ENCODE measurements at regions not wholly inside any gene's neighbourhood (a gene's known extent, or its start where the extent isn't known, plus 50 kb on each side); places are given as distances from the start of the nearest gene placed in this dataset.

- no peak overlapping the region for H3K4me3 Mint-ChIP-seq
- CTCF ChIA-PET: no interaction called here
- H3K36me3 Mint-ChIP-seq: no peaks in the 10 kb centered on the region
- H3K36me3 ChIP-seq (ENCODE audit: insufficient read depth, low read length): no peaks in the 10 kb centered on the region
- no peak overlapping the region for H3K4me3 ChIP-seq (ENCODE audit: low read length)
- no peak for DNase-seq
- H3K4me1 ChIP-seq (ENCODE audit: insufficient read depth, low read length): no peaks in the 10 kb centered on the region
- no peaks in the 10 kb centered on the region for H3K9me3 ChIP-seq (ENCODE audit: low read length)
- H3K27me3 ChIP-seq (ENCODE audit: insufficient read depth, low read length, poor library complexity, severe bottlenecking): peaks cover 3% of the 10 kb centered on the region
- no peak overlapping the region for H3K27ac Mint-ChIP-seq
- no peak overlapping the region for H3K27ac ChIP-seq (ENCODE audit: low read depth, low read length)
- POLR2A ChIA-PET: no interaction called here
- H3K4me1 Mint-ChIP-seq: peaks cover 5 to 12% (median 9%) of the 10 kb centered on the region in 3 donors
- peaks cover 9 to 18% of the 10 kb centered on the region in 2 donors for H3K27me3 Mint-ChIP-seq
- no peaks in the 10 kb centered on the region for H3K9me3 Mint-ChIP-seq
These were observed 144.5 kb downstream of the MAF start for GRCh38 chr16:79456036-79456435.

- peaks cover 7 to 25% (median 17%) of the 10 kb centered on the region in 3 donors for H3K4me1 Mint-ChIP-seq
- Histone ChIP-seq H3K36me3 (ENCODE audit: insufficient read depth, low read length) (no peaks in the 10 kb centered on the region), H3K27me3 (ENCODE audit: insufficient read depth, low read length, poor library complexity, severe bottlenecking) (peaks cover 3% of the 10 kb centered on the region), H3K4me1 (ENCODE audit: insufficient read depth, low read length) (no peaks in the 10 kb centered on the region), H3K4me3 (ENCODE audit: low read length) (no peak overlapping the region), H3K9me3 (ENCODE audit: low read length) (no peaks in the 10 kb centered on the region), H3K27ac (ENCODE audit: low read depth, low read length) (no peak overlapping the region)
- CTCF ChIA-PET: no interaction called here
- DNase-seq: no peak
- no peaks in the 10 kb centered on the region for H3K36me3 Mint-ChIP-seq
- no peak overlapping the region for H3K4me3 Mint-ChIP-seq
- H3K27me3 Mint-ChIP-seq: peaks cover 4 to 6% of the 10 kb centered on the region in 2 donors
- POLR2A ChIA-PET: no interaction called here
- no peaks in the 10 kb centered on the region for H3K9me3 Mint-ChIP-seq
- no peak overlapping the region for H3K27ac Mint-ChIP-seq
These were observed 147.9 kb downstream of the MAF start for GRCh38 chr16:79452671-79453070.

- ChIA-PET CTCF (no interaction called here), POLR2A (no interaction called here)
- peaks cover 2 to 6% of the 10 kb centered on the region in 2 donors for H3K27me3 Mint-ChIP-seq
- Histone ChIP-seq H3K27ac (ENCODE audit: low read depth, low read length) (no peak overlapping the region), H3K9me3 (ENCODE audit: low read length) (no peaks in the 10 kb centered on the region), H3K4me3 (ENCODE audit: low read length) (no peak overlapping the region), H3K36me3 (ENCODE audit: insufficient read depth, low read length) (no peaks in the 10 kb centered on the region), H3K27me3 (ENCODE audit: insufficient read depth, low read length, poor library complexity, severe bottlenecking) (peaks cover 2% of the 10 kb centered on the region), H3K4me1 (ENCODE audit: insufficient read depth, low read length) (no peaks in the 10 kb centered on the region)
- H3K9me3 Mint-ChIP-seq: no peaks in the 10 kb centered on the region
- H3K36me3 Mint-ChIP-seq: no peaks in the 10 kb centered on the region
- DNase-seq: no peak
- H3K27ac Mint-ChIP-seq: peak overlapping the region in 2 of 8 donors; percentile 22 to 54
- no peak overlapping the region for H3K4me3 Mint-ChIP-seq
- peaks cover 7 to 25% (median 17%) of the 10 kb centered on the region in 3 donors for H3K4me1 Mint-ChIP-seq
These were observed 149.2 kb downstream of the MAF start for GRCh38 chr16:79451196-79451816.

GRCh38 chr16:79449900-79450299 lies 150.6 kb downstream of the MAF start:
- Histone ChIP-seq H3K4me1 (ENCODE audit: insufficient read depth, low read length) (no peaks in the 10 kb centered on the region), H3K27ac (ENCODE audit: low read depth, low read length) (no peak overlapping the region), H3K36me3 (ENCODE audit: insufficient read depth, low read length) (no peaks in the 10 kb centered on the region), H3K9me3 (ENCODE audit: low read length) (no peaks in the 10 kb centered on the region), H3K4me3 (ENCODE audit: low read length) (no peak overlapping the region), H3K27me3 (ENCODE audit: insufficient read depth, low read length, poor library complexity, severe bottlenecking) (no peaks in the 10 kb centered on the region)
- Mint-ChIP-seq H3K27me3 (peaks cover 2 to 6% of the 10 kb centered on the region in 2 donors), H3K9me3 (no peaks in the 10 kb centered on the region), H3K4me1 (peaks cover 7 to 25% (median 17%) of the 10 kb centered on the region in 3 donors), H3K36me3 (no peaks in the 10 kb centered on the region), H3K4me3 (no peak overlapping the region), H3K27ac (no peak overlapping the region)
- CTCF ChIA-PET: no interaction called here
- POLR2A ChIA-PET: no interaction called here
- DNase-seq: no peak

- H3K36me3 ChIP-seq (ENCODE audit: insufficient read depth, low read length): no peaks in the 10 kb centered on the region
- Mint-ChIP-seq H3K27me3 (peaks cover 2 to 3% of the 10 kb centered on the region in 2 donors), H3K9me3 (no peaks in the 10 kb centered on the region), H3K36me3 (no peaks in the 10 kb centered on the region), H3K27ac (no peak overlapping the region), H3K4me3 (no peak overlapping the region), H3K4me1 (peaks cover 7 to 25% (median 17%) of the 10 kb centered on the region in 3 donors)
- no peak overlapping the region for H3K4me3 ChIP-seq (ENCODE audit: low read length)
- ChIA-PET CTCF (no interaction called here), POLR2A (no interaction called here)
- no peaks in the 10 kb centered on the region for H3K9me3 ChIP-seq (ENCODE audit: low read length)
- H3K27me3 ChIP-seq (ENCODE audit: insufficient read depth, low read length, poor library complexity, severe bottlenecking): no peaks in the 10 kb centered on the region
- DNase-seq: no peak
- no peaks in the 10 kb centered on the region for H3K4me1 ChIP-seq (ENCODE audit: insufficient read depth, low read length)
- H3K27ac ChIP-seq (ENCODE audit: low read depth, low read length): no peak overlapping the region
These were observed 151.3 kb downstream of the MAF start for GRCh38 chr16:79449067-79449769.

GRCh38 chr16:79444572-79444971 lies 156.0 kb downstream of the MAF start:
- H3K4me1 Mint-ChIP-seq: peaks cover 2 to 6% (median 5%) of the 10 kb centered on the region in 3 donors
- H3K9me3 ChIP-seq (ENCODE audit: low read length): no peaks in the 10 kb centered on the region
- no peaks in the 10 kb centered on the region for H3K36me3 Mint-ChIP-seq
- H3K4me3 Mint-ChIP-seq: no peak overlapping the region
- no peaks in the 10 kb centered on the region for H3K27me3 ChIP-seq (ENCODE audit: insufficient read depth, low read length, poor library complexity, severe bottlenecking)
- peaks cover 4 to 8% of the 10 kb centered on the region in 2 donors for H3K27me3 Mint-ChIP-seq
- ChIA-PET CTCF (no interaction called here), POLR2A (no interaction called here)
- H3K27ac Mint-ChIP-seq: no peak overlapping the region
- no peak overlapping the region for H3K4me3 ChIP-seq (ENCODE audit: low read length)
- no peaks in the 10 kb centered on the region for H3K9me3 Mint-ChIP-seq
- H3K4me1 ChIP-seq (ENCODE audit: insufficient read depth, low read length): no peaks in the 10 kb centered on the region
- H3K36me3 ChIP-seq (ENCODE audit: insufficient read depth, low read length): no peaks in the 10 kb centered on the region
- no peak overlapping the region for H3K27ac ChIP-seq (ENCODE audit: low read depth, low read length)
- DNase-seq: no peak

GRCh38 chr16:79439901-79440300 lies 160.6 kb downstream of the MAF start:
- H3K27me3 Mint-ChIP-seq: peaks cover 2 to 10% of the 10 kb centered on the region in 2 donors
- DNase-seq: no peak
- no peaks in the 10 kb centered on the region for H3K4me1 ChIP-seq (ENCODE audit: insufficient read depth, low read length)
- H3K36me3 Mint-ChIP-seq: no peaks in the 10 kb centered on the region
- no peaks in the 10 kb centered on the region for H3K4me1 Mint-ChIP-seq
- H3K27me3 ChIP-seq (ENCODE audit: insufficient read depth, low read length, poor library complexity, severe bottlenecking): no peaks in the 10 kb centered on the region
- CTCF ChIA-PET: no interaction called here
- POLR2A ChIA-PET: no interaction called here
- H3K27ac Mint-ChIP-seq: no peak overlapping the region
- no peak overlapping the region for H3K4me3 Mint-ChIP-seq
- no peak overlapping the region for H3K27ac ChIP-seq (ENCODE audit: low read depth, low read length)
- no peaks in the 10 kb centered on the region for H3K9me3 Mint-ChIP-seq
- no peaks in the 10 kb centered on the region for H3K36me3 ChIP-seq (ENCODE audit: insufficient read depth, low read length)
- no peak overlapping the region for H3K4me3 ChIP-seq (ENCODE audit: low read length)
- H3K9me3 ChIP-seq (ENCODE audit: low read length): no peaks in the 10 kb centered on the region

GRCh38 chr16:79437764-79438751 lies 162.5 kb downstream of the MAF start:
- Histone ChIP-seq H3K9me3 (ENCODE audit: low read length) (no peaks in the 10 kb centered on the region), H3K27ac (ENCODE audit: low read depth, low read length) (no peak overlapping the region), H3K36me3 (ENCODE audit: insufficient read depth, low read length) (no peaks in the 10 kb centered on the region), H3K4me1 (ENCODE audit: insufficient read depth, low read length) (no peaks in the 10 kb centered on the region), H3K4me3 (ENCODE audit: low read length) (no peak overlapping the region), H3K27me3 (ENCODE audit: insufficient read depth, low read length, poor library complexity, severe bottlenecking) (no peaks in the 10 kb centered on the region)
- Mint-ChIP-seq H3K27ac (no peak overlapping the region), H3K4me3 (no peak overlapping the region), H3K4me1 (no peaks in the 10 kb centered on the region), H3K36me3 (no peaks in the 10 kb centered on the region), H3K9me3 (no peaks in the 10 kb centered on the region), H3K27me3 (peaks cover 2 to 10% of the 10 kb centered on the region in 2 donors)
- POLR2A ChIA-PET: no interaction called here
- no peak for DNase-seq
- CTCF ChIA-PET: interaction anchor here (1.5 kb wide), 1 partner anchor 12 kb away, joined by 5 read pairs; no protein-coding TSS in a partner anchor
